Activated CD4-positive, alpha-beta T cell treated with anti-CD3 and anti-CD28 coated beads for 48 hours (primary cell): ENCODE measurements at regions not wholly inside any gene's neighbourhood (a gene's known extent, or its start where the extent isn't known, plus 50 kb on each side); places are given as distances from the start of the nearest gene placed in this dataset.
"Not testable (repeated sequence)": the region's sequence is repeated elsewhere in the genome, so short reads cannot be mapped to it uniquely, and the experiment has no call there.

Experiments
- DNase-seq: peaks from one replicate; pipeline ENCODE4 v3.0.0-alpha.2; 2020

DNA sequence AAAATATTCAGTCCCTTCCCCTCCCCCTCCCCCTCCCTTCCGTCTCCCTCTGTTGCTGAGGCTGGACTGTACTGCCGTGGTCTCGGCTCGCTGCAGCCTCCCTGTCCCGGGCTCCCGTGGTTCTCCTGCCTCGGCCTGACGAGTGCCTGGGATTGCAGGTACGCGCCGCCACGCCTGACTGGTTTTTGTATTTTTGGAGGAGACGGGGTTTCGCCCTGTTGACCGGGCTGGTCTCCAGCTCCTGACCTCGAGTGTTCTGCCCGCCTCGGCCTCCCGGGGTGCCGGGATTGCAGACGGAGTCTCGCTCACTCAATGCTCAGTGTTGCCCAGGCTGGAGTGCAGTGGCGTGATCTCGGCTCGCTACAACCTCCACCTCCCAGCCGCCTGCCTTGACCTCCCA is 135.5 kb upstream of the PROKR2 start:
- DNase-seq = not testable (repeated sequence)

DNA sequence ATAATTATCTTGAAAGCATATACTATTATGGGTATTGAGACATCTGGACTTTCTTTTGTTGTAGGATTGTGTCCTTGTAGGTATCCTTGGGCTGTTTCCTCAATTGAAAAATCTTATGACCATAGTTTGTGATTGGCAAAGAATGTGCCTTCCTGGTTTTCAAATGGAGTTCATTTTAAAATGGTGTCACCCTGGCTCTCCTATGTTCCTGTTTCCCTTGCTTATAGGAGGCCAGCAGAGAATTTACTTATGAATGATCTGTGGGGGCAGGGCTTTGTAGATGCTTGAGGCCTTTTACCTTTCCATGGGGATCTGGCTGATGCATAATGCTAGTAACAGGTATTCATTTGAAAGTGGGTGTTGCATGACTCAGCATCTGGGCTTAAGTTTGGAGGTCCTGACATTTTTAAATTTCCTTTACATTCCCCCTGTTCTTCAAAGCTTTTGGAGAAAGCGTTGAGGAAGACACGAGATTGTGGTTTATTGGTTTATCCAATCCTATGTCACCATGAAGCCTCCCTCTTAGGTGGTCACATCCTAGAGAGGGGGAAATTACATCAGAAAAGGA is 135.0 kb upstream of the PROKR2 start:
- no peak for DNase-seq

DNA sequence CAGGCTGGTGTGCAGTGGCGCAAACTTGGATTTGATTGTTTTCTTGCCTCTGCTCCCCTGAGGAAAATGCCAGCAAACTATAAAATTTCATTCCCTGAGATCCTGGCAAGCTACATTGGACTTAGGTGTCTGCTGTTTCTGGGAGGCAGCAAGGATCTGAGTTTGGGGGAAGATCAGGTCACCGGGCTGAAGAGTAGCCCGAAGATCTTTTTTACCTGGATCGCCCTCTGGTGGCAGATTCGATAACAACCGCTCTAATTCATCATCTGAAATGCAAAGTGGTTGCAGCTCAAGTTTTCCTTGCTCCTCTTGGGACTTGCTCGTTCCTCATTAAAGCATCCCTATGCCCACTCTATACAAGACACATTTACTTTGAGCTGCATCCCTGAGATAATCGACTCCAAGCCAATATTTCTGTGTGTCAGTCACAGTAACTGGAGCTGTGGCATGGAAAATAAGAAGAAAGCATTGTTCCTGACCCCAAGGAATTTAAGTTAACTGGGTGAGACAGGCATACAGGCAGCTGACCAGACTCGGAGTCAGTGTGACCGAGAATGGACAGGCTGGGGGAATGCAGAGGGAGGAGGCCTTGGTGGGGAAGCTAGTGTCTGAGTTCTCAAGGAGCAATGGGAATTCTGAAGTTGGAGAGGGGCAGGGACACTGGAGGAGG is 131.8 kb upstream of the PROKR2 start:
- DNase-seq = peak; percentile 70

DNA sequence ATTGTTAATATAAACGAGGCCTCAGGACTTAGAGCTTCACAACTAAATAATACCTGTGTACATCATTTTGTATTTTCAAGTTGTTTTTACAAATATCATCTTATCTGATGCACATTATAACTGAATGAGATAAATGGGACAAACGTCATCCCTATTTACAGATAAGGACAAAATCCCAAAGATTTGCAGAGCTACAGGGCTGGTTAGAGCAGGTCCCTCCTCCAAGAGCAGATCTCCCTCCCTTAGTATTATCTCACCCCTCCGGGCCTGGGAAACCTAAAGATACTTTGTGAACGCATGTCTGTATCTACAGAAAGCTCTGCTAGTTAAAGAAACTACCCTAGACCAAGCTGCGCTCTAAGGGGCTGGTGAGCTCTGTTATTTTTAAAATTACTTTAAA is 130.4 kb upstream of the PROKR2 start:
- DNase-seq = no peak

DNA sequence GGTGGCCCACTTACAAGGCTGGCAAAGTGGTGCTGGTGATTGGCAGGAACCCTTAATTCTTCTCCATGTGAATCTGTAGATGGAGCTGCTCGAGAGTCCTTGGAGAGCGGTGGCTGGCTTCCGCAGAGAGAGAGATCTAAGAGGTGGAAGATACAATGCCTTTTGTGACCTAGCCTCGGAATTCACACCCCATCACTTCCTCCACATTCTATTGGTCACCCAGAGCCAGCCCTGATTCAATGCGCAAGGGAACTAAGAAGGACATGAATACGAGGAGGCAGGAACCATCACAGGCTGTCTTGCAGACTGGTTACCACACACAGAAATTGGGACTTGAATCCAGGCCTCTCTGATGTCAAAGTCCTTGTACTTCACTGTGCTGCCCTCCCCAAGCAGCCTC is 128.9 kb upstream of the PROKR2 start:
- no peak for DNase-seq

DNA sequence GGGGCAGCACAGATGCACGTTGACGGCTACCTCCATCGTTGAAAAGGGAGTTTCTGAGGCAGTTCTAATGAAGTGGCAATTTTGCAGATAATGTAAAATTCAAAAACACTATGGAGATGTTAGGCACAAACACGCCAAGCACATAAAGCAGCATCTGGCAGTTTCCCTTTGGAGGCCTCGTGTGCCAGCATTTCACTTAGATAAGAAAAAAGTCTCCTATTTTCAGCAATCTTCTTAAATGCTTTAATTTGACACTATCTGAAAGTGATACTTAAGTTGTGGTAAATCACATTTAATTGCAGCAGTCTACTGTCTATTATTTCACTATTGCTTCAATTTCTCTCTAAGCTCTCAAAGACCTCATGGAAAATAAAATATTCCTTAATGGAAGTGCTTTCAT is 125.3 kb upstream of the PROKR2 start:
- no peak for DNase-seq

DNA sequence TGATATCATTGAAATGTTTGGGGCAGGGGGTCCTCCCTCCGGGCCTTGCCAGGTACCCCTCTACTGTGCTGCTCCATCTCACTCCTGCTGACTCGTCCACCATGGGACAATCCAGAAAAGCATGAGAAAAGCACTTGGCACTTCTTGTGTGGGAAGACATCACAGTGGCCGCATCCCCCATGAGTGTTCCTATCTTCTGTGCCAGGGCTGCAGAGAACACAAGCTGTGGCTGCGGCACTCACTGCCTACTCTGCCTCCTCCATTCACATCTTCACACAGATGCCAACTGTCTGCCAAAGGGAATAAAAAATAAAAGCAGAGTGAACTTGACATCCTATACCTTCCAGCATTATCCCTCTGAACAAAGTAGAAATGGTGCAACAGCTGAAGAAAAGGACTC is 117.4 kb upstream of the PROKR2 start:
- DNase-seq = no peak

DNA sequence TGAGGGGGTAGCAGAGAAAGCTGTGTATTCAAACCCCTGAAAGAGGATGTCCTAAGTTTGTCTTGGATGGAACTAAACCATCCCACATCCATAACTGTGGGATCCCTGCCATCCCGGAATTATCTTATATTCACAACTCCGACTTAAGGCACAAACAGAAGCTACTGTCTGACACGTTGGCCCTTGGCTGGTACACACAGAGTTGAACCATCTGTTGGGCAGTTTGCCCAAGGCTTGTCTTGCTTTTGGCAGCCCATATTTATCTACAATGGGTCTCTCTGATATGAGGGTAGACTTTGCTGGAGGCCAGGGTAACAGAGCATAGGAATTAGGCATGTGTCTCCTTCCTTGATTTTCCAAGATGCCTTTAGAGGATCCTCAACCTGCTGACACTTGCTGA is 116.6 kb upstream of the PROKR2 start:
- no peak for DNase-seq

DNA sequence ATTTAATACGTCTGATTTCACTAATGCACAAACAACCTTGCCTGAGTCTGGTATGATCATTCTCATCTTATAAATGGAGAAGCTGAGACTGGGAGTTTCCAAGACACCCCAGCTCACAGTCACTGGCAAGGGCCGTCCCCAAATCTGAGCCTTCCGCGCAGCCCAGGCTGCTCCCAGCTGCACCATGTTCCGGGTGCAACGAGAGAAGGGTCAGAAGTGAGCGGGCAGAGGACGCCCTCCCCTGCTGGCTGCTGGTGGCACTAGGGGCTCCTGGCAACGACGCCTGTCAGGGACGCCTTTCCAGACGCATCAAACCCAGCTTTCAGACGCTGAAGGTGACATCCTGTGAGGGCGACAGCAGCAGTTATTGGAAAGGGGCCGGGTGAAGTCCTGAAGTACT is 115.3 kb upstream of the PROKR2 start:
- DNase-seq = no peak

DNA sequence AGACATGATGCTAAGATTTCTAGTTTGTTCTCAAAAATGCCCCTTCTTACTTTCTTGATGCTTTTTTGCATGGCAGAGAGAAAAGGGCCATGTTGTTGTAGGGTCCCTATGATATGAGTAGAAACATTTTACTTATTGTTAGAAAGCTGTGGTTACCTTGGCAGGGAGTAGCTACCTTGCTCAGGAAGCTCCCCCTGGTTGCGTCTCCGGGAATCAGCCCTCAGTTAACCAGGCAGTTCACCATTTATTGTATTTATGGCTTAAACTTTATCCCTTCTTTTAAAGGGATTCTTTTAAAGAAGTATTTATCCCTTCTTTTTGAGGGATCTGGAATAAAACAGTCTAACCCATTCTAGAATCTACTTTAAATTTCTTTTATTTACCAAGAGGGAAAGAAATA is 113.9 kb upstream of the PROKR2 start:
- no peak for DNase-seq

DNA sequence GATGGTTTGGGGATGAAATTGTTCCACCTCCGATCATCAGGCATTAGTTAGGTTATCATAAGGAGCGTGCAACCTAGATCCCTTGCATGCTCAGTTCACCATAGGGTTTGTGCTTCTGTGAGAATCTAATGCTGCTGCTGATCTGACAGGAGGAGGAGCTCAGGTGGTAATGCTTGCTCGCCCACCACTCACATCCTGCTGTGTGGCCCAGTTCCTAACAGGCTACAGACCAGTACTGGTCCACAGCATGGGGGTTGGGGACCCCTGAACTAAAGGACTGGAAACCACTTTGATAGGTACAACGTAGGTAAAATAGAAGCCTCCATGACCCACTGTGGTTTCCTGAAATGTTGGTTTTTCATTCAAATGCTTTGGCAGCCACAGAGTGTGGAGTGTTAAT is 109.3 kb upstream of the PROKR2 start:
- no peak for DNase-seq

DNA sequence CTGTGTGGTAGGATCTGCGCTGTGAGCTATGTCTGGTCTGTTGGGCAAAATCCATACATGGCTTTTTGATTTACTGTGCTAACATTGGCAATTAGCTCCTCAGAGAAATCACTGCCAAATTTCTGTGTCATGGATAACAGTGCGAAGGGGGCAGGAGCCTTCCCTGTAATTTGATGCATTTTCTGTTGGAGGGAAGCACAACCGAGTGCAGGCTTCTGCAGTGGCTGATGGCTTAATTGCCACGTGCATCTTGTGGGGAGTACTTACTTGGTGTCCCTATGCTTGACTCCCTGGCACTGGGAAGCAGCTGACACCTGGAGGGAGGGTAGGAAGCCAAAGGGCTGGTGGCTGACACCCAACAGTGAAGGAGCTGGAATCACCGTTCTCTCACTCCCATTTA is 99.3 kb upstream of the PROKR2 start:
- DNase-seq = no peak

DNA sequence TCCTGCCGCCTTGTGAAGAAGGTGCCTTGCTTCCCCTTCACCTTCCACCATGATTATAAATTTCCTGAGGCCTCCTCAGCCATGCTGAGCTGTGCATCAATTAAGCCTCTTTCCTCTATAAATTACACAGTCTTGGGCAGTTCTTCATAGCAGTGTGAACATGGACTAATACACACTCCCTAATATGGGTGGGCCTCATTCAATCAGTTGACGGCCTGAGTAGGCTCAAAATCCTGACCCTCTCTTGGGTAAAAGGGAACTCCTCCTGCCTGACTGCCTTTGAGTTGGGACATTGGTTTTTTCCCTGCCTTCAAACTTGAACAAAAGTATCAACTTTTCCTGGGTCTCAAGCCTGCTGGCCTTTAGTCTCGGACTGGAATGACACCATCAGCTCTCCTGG is 96.6 kb upstream of the PROKR2 start:
- no peak for DNase-seq

DNA sequence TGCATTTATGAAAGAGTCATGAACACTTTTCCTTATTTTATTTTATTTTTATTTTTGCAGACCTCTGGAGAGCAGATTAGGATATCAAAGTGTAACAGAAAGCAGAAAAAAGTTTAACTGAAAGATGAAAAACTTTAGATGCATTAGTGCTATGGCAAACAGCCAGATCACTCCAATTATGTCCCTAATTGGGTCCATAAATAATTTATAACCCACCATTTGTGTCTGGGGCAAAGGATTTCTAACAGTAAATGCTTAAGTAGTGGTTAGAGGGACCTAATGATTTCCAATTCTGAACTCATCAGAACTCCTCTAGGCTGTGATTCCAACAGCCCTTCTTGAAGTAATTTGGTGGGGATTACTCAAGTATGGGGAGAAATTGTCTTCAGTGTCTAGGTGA is 93.7 kb upstream of the PROKR2 start:
- DNase-seq = no peak

DNA sequence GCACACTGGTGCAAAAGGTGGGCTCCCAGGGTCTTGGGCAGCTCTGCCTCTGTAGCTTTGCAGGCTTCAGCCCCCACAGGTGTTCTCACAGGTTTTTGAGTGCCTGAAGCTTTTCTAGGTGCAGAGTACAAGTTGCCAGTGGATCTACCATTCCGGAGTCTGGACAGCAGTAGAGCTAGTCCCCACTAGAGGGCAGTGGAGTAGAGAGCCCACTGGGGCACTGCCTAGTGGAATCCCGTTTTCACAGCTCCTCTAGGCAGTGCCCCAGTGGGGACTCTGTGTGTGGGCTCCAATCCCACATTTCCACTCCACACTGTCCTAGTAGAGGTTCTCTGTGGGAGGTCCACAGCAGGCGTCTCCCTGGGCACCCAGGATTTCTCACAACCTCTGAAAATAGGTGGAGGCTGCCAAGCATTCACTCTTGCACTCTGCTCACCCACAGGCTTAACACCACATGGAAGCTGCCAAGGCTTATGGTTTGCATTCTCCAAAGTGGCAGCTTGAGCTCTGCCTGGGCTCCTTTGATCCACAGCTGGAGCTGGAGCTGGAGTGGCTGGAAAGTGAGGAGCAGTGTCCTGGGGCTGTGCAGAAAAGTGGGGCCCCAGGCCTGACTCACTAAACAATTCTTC is 86.3 kb upstream of the PROKR2 start:
- peak; percentile 41 for DNase-seq

DNA sequence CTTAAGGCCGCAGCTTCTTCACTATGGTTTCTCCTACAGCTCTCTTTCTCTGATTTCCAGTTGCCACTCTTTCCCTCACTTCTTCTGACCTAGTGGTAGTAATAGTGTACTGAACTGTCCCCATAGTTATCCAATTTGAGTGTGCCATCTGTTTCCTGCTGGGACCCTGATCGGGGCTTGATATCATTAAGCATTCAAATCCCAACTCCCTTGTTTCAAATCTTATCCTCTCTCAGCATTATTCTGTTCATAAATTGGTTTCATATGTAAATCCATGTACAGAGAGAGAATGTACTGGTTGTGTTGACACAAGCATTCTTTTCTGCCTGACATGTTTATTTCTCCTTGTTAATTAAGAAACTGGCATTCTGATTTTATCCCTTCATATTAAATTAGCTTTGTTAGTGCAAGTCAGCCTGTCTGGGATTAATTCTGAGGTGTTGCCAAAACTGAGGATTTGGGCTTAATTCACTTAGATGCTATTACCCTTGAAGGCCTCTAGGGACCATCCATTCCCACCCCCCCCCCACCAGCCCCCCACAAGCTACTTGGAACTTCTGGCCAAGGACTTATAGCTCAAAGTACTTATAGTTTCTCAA is 84.6 kb upstream of the PROKR2 start:
- DNase-seq = no peak

DNA sequence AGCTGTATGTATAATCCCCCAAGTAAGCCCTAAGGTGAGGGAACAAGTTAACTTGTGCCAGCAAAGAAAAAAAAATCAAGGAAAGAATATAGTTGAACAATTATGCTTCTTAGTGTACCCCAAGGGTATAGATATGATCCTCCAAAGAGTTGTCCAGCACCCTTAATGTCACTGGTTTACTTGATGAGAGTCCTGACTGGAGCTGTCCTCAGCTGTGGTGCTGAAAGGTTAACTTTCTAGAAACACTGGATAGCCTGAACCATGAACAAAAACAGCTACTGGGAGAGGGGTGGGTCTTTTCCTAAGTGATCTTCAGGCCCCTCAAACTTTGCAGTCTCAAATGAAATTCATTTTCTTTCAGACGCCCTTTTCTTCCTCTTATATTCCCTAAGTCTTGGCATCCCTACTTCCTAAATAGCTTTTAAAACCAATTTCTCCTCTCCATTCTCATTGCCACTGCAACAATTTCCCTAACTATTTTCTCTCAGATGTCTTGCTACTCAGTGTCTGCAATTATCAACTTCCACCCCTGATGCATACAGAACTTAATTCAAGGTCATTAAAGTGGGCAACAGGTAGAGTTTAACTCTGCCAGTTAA is 83.5 kb upstream of the PROKR2 start:
- DNase-seq = peak; percentile 8

DNA sequence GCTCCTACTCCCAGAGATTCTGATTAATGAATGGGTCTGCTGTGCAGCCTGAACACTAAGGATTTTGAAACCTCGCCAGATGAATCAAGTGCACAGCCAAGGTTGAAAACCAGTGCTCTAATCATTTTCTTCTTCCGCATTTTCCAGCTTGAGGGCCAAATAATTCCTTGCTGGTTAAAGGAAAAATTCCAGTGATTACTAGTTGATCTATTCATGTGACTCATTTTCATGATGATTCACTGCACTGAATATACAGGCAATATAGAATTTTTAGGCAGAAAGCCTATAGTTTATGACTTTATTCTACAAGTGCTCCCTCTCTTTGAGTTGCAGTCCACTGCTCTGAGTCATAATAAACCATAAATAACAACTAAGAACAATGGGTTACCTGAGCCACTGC is 80.6 kb upstream of the PROKR2 start:
- no peak for DNase-seq

DNA sequence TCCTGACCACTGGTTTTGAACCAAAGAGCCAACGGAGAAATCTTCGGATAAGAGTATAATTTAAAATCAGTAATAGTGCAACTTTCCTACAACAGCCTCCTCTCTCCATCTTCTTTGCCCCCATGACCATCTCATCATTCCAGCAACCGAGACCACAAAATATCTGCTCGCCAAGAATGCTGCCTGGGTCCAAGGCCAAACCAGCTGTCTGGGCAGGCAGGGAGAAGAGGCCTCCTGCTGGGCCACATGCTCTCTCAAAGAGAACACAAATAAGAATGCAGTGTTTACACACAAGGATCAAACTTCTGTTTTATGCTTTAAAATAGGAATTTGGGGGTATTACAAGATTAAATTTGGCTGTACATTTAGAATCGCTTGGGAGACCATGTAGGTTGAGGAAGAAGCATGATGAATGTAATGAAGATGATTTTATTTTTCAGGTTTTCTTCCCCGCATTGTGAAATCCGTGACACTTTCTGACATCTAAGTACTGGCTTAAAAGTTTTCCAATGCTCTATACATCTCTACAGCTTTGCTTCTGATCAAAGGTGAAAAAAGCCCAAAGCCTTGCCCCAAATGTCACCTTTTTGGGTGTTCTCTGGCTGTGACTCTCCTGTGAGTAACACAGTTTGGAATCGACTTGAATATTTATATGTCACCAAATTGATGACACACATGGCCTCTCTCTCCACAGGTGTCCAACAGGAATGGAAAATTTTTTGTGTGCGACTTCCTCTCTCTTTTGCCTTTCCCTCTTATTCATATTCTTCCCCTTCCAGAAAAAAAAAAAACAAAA is 79.4 kb upstream of the PROKR2 start:
- DNase-seq = no peak

DNA sequence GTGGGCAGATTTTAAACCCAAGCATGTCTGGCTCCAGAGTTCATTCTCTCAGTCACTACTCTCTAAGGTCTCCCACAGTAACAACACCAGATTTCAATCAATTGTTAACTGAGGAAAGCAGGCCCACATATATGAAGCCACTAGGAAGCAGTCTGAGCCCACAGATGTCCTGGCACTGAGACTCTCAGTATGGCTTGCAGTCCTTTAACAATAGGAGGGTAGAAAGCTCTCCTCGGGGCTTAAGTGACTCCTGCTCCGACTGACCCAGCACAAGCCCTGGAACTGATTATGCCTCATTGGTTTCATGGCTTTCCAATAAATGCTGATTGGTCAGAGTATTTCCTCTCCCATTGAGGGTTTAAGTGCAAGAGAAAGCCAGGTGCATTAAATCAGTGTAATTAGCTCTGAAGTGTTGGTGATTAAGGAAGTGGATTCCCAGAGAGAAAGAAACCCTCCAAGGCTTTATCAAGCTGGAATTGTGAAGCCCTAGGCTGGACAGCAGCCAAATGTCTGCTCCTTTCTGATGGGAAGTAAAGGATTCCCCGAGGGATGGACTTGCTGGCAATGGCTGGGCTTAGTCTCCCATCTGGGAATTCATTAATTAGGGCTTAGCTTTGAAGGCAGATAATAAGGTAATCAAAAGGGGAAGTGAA is 76.6 kb upstream of the PROKR2 start:
- no peak for DNase-seq

DNA sequence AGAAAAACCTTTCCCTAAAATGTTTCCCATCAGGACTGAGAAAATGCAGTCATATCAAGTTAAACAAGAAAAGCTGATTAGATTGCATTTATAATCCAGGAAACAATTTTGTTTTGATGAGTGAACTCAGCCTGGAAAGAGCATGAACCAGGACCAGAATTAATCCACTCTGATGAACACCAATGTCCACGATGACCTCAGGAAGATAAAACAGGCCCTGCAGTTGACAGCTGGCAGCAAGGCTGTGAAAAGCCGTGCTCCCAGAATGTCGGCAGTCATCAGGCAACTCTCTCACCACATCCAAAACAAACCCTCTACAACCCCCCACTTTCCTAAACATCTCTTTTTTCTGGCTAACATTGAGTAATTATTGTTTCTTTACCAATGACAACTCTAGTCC is 74.0 kb upstream of the PROKR2 start:
- no peak for DNase-seq

DNA sequence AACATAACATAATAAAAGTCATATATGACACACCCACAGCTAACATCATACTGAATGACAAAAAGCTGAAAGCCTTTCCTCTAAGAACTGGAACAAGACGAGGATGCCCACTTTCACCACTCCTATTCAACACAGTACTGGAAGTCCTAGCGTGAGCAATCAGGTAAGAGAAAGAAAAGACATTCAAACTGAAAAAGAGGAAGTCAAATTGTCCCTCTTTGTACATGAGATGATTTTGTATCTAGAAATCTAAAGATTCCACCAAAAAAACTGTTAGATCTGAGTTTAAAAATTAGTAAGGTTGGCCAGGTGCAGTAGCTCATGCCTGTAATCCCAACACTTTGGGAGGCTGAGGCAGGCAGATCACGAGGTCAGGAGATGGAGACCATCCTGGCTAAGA is 70.1 kb upstream of the PROKR2 start:
- DNase-seq = not testable (repeated sequence)

DNA sequence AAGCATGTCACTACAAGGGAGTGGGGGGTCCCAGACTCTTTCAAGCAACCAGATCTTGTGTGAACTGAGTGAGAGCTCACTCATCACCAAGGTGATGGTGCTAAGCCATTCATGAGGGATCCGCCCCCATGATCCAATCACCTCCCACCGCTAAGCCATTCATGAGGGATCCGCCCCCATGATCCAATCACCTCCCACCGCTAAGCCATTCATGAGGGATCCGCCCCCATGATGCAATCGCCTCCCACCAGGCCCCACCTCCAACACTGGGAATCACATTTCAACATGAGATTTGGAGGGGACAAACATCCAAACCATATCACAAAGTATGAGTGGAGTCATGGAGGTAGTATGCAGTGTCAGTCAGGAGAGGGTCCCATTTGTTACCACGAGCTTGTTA is 64.8 kb upstream of the PROKR2 start:
- not testable (repeated sequence) for DNase-seq
